ENCODE measurements at regions not wholly inside any gene's neighbourhood (a gene's known extent, or its start where the extent isn't known, plus 50 kb on each side); places are given as distances from the start of the nearest gene placed in this dataset.

DNA sequence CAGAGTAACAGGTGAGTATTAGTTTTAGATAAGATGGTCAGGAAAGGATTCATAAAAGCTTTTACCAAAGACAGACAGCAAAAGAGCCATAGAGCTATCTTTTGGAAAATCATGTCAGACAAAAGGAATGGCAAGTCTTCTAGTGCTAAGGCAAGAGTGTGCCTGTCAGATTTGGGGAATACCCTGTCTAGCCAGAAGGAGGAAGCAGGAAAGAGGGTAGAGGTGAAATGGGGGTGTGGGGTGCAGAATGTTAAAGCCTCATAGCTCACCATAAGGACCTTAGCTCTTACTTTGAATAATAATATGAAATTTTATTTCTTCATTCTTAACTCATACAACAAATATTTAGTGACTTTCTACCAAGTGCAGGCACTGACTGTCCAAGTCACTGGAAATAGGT lies 512.1 kb upstream of the ROBO2 start:
- TF ChIP-seq, protein P1, sequence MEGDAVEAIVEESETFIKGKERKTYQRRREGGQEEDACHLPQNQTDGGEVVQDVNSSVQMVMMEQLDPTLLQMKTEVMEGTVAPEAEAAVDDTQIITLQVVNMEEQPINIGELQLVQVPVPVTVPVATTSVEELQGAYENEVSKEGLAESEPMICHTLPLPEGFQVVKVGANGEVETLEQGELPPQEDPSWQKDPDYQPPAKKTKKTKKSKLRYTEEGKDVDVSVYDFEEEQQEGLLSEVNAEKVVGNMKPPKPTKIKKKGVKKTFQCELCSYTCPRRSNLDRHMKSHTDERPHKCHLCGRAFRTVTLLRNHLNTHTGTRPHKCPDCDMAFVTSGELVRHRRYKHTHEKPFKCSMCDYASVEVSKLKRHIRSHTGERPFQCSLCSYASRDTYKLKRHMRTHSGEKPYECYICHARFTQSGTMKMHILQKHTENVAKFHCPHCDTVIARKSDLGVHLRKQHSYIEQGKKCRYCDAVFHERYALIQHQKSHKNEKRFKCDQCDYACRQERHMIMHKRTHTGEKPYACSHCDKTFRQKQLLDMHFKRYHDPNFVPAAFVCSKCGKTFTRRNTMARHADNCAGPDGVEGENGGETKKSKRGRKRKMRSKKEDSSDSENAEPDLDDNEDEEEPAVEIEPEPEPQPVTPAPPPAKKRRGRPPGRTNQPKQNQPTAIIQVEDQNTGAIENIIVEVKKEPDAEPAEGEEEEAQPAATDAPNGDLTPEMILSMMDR (IDR thresholded peaks at IDR 0.05 in 4 of 5, conservative IDR thresholded peaks at IDR 0.05 in 1 of 5): no peak
- TF ChIP-seq POLR2A (IDR thresholded peaks at IDR 0.05): no peak
